A204.1 (cell line): ENCODE measurements at regions not wholly inside any gene's neighbourhood (a gene's known extent, or its start where the extent isn't known, plus 50 kb on each side); places are given as distances from the start of the nearest gene placed in this dataset.
"Not testable (repeated sequence)": the region's sequence is repeated elsewhere in the genome, so short reads cannot be mapped to it uniquely, and the experiment has no call there.

Experiments used
- FAIRE-seq: peaks from 2 replicates; lab custom pipeline; 2012; peaks lifted over from hg19 to GRCh38; lab: Jason Lieb, UNC

- no peak for FAIRE-seq
Measured at GRCh38 chr6:167208819-167209576, 51.2 kb upstream of the GPR31 start.

- no peak for FAIRE-seq
Measured at GRCh38 chr6:167209577-167209975, 51.8 kb upstream of the GPR31 start.

GRCh38 chr6:167210375-167211294 lies 52.9 kb upstream of the GPR31 start:
- FAIRE-seq: no peak

- no peak for FAIRE-seq
Measured at GRCh38 chr6:167211295-167211648, 53.5 kb upstream of the GPR31 start.

- FAIRE-seq: no peak
Measured at GRCh38 chr6:167211881-167212712, 54.3 kb upstream of the GPR31 start.

GRCh38 chr6:167212713-167213005 lies 54.9 kb upstream of the GPR31 start:
- FAIRE-seq: no peak

- no peak for FAIRE-seq
Measured at GRCh38 chr6:167214206-167214605, 56.4 kb upstream of the GPR31 start.

- FAIRE-seq: not testable (repeated sequence)
Measured at GRCh38 chr6:167215429-167216250, 57.9 kb upstream of the GPR31 start.

- not testable (repeated sequence) for FAIRE-seq
Measured at GRCh38 chr6:167216390-167217050, 58.7 kb upstream of the GPR31 start.

GRCh38 chr6:167217073-167217472 lies 59.3 kb upstream of the GPR31 start:
- not testable (repeated sequence) for FAIRE-seq

- FAIRE-seq: peak; percentile 70
Measured at GRCh38 chr6:167217951-167218759, 60.4 kb upstream of the GPR31 start.

- not testable (repeated sequence) for FAIRE-seq
Measured at GRCh38 chr6:167219079-167219478, 61.3 kb upstream of the GPR31 start.

GRCh38 chr6:167219967-167220512 lies 62.3 kb upstream of the GPR31 start:
- no peak for FAIRE-seq

- no peak for FAIRE-seq
Measured at GRCh38 chr6:167221400-167222201, 63.8 kb upstream of the GPR31 start.

- not testable (repeated sequence) for FAIRE-seq
Measured at GRCh38 chr6:167225566-167226382, 65.3 kb upstream of the UNC93A start.

GRCh38 chr6:167226383-167226685 lies 64.8 kb upstream of the UNC93A start:
- FAIRE-seq: no peak

GRCh38 chr6:167226791-167227190 lies 64.3 kb upstream of the UNC93A start:
- FAIRE-seq: no peak

- FAIRE-seq: no peak
Measured at GRCh38 chr6:167227984-167228383, 63.1 kb upstream of the UNC93A start.

GRCh38 chr6:167229586-167229985 lies 61.5 kb upstream of the UNC93A start:
- FAIRE-seq: no peak
